ENCODE measurements at regions not wholly inside any gene's neighbourhood (a gene's known extent, or its start where the extent isn't known, plus 50 kb on each side); places are given as distances from the start of the nearest gene placed in this dataset.

DNA sequence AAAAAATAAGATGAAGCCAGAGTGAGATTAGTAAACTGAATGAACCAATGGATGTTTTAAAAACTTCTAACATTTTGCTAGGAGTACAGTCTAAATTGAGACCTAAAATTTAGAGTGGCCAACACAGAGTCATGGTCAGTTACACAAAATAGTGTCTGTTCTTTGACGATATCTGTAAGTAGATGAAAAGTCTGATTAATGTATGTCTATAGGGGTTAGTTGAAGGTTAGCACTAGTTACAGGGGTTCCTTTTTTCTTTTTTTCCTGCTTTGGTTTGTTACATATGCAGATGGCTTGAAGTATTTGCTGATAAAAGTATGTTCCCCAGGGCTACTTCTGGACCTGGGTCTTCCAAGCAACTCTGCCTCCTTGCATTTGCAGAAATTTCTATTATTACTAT lies 90.1 kb upstream of the MTPN start:
- Histone ChIP-seq H3K4me3 (ENCODE audit: low read depth, low read length, poor library complexity, severe bottlenecking) (no peak overlapping the region), H3K27ac (ENCODE audit: low read depth, low read length, poor library complexity, severe bottlenecking) (no peak overlapping the region), H3K9me3 (ENCODE audit: low read depth, low read length, poor library complexity, severe bottlenecking) (no peaks in the 10 kb centered on the region), H3K27me3 (replicated peaks; ENCODE audit: insufficient read depth, low read depth, low read length, poor library complexity) (no peaks in the 10 kb centered on the region), H3K4me1 (ENCODE audit: insufficient read depth, low read length, poor library complexity, severe bottlenecking) (peaks cover 25% of the 10 kb centered on the region), H3K36me3 (ENCODE audit: insufficient read depth, low read length, poor library complexity, severe bottlenecking) (no peaks in the 10 kb centered on the region)
- DNase-seq (ENCODE audit: low spot score), result no peak
- POLR2A ChIA-PET (ENCODE audit: low non-redundant PET), result no interaction called here
- TF ChIP-seq CTCF (conservative IDR thresholded peaks at IDR 0.05; ENCODE audit: low read depth, low read length), result no peak
- TF ChIP-seq EZH2 (IDR thresholded peaks at IDR 0.05; ENCODE audit: borderline replicate concordance, low read depth, low read length, poor library complexity, severe bottlenecking), result no peak
- no TSS peak for BruUV-seq (replicated peaks)
- intact Hi-C loops (cut with micrococcal nuclease; ENCODE audit: unreplicated experiment), result no loop called here
- CTCF ChIA-PET, result no interaction called here

DNA sequence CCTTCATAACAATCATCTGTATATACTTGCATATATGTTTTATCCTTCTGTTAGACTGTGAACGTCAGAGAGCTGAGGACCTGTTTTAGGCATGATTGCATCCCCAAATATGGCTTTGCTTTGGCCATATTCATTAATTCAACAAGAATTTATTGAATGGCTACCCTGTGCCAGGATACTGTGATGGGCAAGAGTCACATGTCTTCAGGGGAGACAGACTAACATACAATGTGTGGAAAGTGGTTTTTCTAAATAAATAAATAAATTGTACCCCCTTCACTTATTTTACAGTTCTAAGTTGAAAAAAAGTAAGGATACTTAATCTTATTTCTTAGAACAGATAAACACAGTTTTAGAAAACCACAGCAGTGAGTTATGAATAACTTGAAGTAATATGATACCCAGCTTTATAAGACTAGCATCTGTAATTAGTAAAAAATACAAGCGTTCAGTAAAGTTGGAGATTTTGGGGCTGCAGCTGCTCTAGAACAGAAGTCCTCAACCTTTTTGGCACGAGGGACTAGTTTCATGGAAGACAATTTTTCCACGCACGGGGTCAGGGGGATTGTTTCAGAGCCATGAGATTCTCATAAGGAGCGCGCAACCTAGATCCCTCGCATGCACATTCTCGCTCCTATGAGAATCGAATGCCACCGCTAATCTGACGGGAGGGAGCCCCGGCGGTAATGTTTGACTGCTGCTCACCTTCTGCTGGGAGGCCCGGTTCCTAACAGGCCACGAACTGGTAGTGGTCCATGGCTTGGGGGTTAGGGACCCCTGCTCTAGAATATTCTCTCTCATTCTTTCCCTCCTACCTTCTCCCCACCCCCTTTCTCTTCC lies 89.4 kb upstream of the MTPN start:
- intact Hi-C loops (cut with micrococcal nuclease; ENCODE audit: unreplicated experiment), result no loop called here
- Histone ChIP-seq H3K4me1 (ENCODE audit: insufficient read depth, low read length, poor library complexity, severe bottlenecking) (peaks cover 25% of the 10 kb centered on the region), H3K9me3 (ENCODE audit: low read depth, low read length, poor library complexity, severe bottlenecking) (no peaks in the 10 kb centered on the region), H3K36me3 (ENCODE audit: insufficient read depth, low read length, poor library complexity, severe bottlenecking) (no peaks in the 10 kb centered on the region), H3K4me3 (ENCODE audit: low read depth, low read length, poor library complexity, severe bottlenecking) (no peak overlapping the region), H3K27me3 (replicated peaks; ENCODE audit: insufficient read depth, low read depth, low read length, poor library complexity) (no peaks in the 10 kb centered on the region), H3K27ac (ENCODE audit: low read depth, low read length, poor library complexity, severe bottlenecking) (no peak overlapping the region)
- no TSS peak for BruUV-seq (replicated peaks)
- no peak for TF ChIP-seq CTCF (conservative IDR thresholded peaks at IDR 0.05; ENCODE audit: low read depth, low read length)
- TF ChIP-seq EZH2 (IDR thresholded peaks at IDR 0.05; ENCODE audit: borderline replicate concordance, low read depth, low read length, poor library complexity, severe bottlenecking), result no peak
- DNase-seq (ENCODE audit: low spot score), result no peak
- POLR2A ChIA-PET (ENCODE audit: low non-redundant PET), result no interaction called here
- CTCF ChIA-PET, result no interaction called here

DNA sequence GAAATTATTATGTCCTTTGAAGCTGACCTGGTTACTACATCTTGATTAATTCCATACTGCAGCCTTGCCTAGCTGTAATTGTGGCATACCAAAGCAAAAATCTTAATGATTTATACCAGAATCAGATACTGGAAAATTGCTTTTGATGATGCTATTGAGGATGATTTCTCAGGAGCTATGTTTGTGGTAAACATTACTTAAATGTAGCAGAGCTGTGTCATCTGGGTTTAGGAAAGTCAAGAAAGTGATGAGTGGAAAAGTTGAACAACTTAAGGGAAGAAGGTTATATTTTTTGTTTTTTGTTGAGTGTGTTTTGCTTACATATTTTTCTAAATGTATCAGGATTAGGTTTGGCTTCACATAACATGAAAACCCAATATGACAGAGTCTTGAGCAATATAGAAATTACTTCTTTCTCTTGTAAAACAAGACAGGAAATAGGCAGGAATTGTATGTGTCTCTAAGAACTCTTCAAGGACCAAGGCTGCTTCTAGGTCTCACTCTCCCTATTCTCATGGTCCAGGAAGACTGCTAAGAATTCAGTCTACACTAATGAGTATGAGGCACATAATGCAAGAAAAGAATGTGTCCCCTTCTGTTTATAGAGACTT lies 87.6 kb upstream of the MTPN start:
- CTCF ChIA-PET, result no interaction called here
- H3K4me3 ChIP-seq (ENCODE audit: low read depth, low read length, poor library complexity, severe bottlenecking), result no peak overlapping the region
- POLR2A ChIA-PET (ENCODE audit: low non-redundant PET), result no interaction called here
- no peak for DNase-seq (ENCODE audit: low spot score)
- H3K9me3 ChIP-seq (ENCODE audit: low read depth, low read length, poor library complexity, severe bottlenecking), result no peaks in the 10 kb centered on the region
- peaks cover 25% of the 10 kb centered on the region for H3K4me1 ChIP-seq (ENCODE audit: insufficient read depth, low read length, poor library complexity, severe bottlenecking)
- H3K27ac ChIP-seq (ENCODE audit: low read depth, low read length, poor library complexity, severe bottlenecking), result no peak overlapping the region
- intact Hi-C loops (cut with micrococcal nuclease; ENCODE audit: unreplicated experiment), result no loop called here
- H3K27me3 ChIP-seq (replicated peaks; ENCODE audit: insufficient read depth, low read depth, low read length, poor library complexity), result no peaks in the 10 kb centered on the region
- H3K36me3 ChIP-seq (ENCODE audit: insufficient read depth, low read length, poor library complexity, severe bottlenecking), result no peaks in the 10 kb centered on the region
- TF ChIP-seq CTCF (conservative IDR thresholded peaks at IDR 0.05; ENCODE audit: low read depth, low read length) (no peak), EZH2 (IDR thresholded peaks at IDR 0.05; ENCODE audit: borderline replicate concordance, low read depth, low read length, poor library complexity, severe bottlenecking) (no peak)
- BruUV-seq (replicated peaks), result no TSS peak

Data from A673 (cell line).